OCI-LY3 (cell line): ENCODE measurements at regions not wholly inside any gene's neighbourhood (a gene's known extent, or its start where the extent isn't known, plus 50 kb on each side); places are given as distances from the start of the nearest gene placed in this dataset.

Experiments
- H2AFZ ChIP-seq: fragments of 200-600, 300-600 bp; shearing (Covaris generic); 2 replicates; pipeline ENCODE4 v1.6.0; 2014; ENCODE audit warnings: antibody characterized with exemption, low read depth, low read length
- H3K27ac ChIP-seq: fragments of 200-600, 300-600 bp; sonication (generic); 2 replicates; pipeline ENCODE4 v1.5.1; 2014; ENCODE audit warnings: mild to moderate bottlenecking, low read length, moderate library complexity, mixed read lengths
- H3K27me3 ChIP-seq: fragments of 200-600, 300-600 bp; sonication (generic); 2 replicates; pipeline ENCODE4 v1.6.1; 2014; ENCODE audit warnings: low read depth, low read length, mixed read lengths
- H3K36me3 ChIP-seq: fragments of 200-600, 300-600 bp; sonication (generic); replicated peaks from 2 replicates; pipeline ENCODE3; 2014; ENCODE audit warnings: low read depth, low read length, mixed read lengths
- H3K4me1 ChIP-seq: fragments of 300-600, 200-600 bp; sonication (generic); 2 replicates; pipeline ENCODE4 v1.6.1; 2014; ENCODE audit warnings: low read length, mixed read lengths
- H3K4me2 ChIP-seq: fragments of 200-600, 300-600 bp; sonication (generic); 2 replicates; pipeline ENCODE4 v1.6.1; 2014; ENCODE audit warnings: low read length, mixed read lengths
- H3K4me3 ChIP-seq: fragments of 300-600, 200-600 bp; sonication (generic); 2 replicates; pipeline ENCODE4 v1.5.1; 2014; ENCODE audit warnings: antibody characterized with exemption, mild to moderate bottlenecking, low read length, moderate library complexity
- H3K79me2 ChIP-seq: fragments of 300-600, 200-600 bp; shearing (Covaris generic); 2 replicates; pipeline ENCODE4 v1.6.1; 2014; ENCODE audit warnings: mild to moderate bottlenecking, low read length, mixed read lengths
- H3K9ac ChIP-seq: fragments of 300-600, 200-600 bp; shearing (Covaris generic); 2 replicates; pipeline ENCODE4 v1.6.0; 2014; ENCODE audit warnings: mild to moderate bottlenecking, low read length, moderate library complexity
- H3K9me3 ChIP-seq: fragments of 200-600, 300-600 bp; shearing (Covaris generic); 2 replicates; pipeline ENCODE4 v1.6.1; 2014; ENCODE audit warnings: low read length, mixed read lengths; ENCODE audit not compliant: insufficient read depth
- H4K20me1 ChIP-seq: fragments of 200-600, 300-600 bp; sonication (generic); 2 replicates; pipeline ENCODE4 v1.6.1; 2016; ENCODE audit warnings: low read length, mixed read lengths; ENCODE audit not compliant: insufficient read depth
- CTCF ChIP-seq: fragments of 200-600, 300-600 bp; sonication (generic); IDR thresholded peaks from 2 replicates; pipeline ENCODE4 v1.5.1; 2014; ENCODE audit warnings: antibody characterized with exemption, low read length, low read depth
- EZH2phosphoT487 ChIP-seq: fragments of 200-600 bp; shearing (Covaris generic); IDR thresholded peaks from 2 replicates; pipeline ENCODE4 v1.6.1; 2018; ENCODE audit warnings: antibody characterized with exemption, mixed run types, low read depth

- Histone ChIP-seq H3K27ac (no peak overlapping the region), H3K9ac (no peak overlapping the region), H4K20me1 (no peaks in the 10 kb centered on the region), H3K4me2 (no peak overlapping the region), H3K4me1 (no peaks in the 10 kb centered on the region), H3K36me3 (no peaks in the 10 kb centered on the region), H3K79me2 (no peaks in the 10 kb centered on the region), H2AFZ (no peak overlapping the region), H3K4me3 (no peak overlapping the region), H3K27me3 (no peaks in the 10 kb centered on the region), H3K9me3 (no peaks in the 10 kb centered on the region)
- TF ChIP-seq EZH2phosphoT487 (no peak), CTCF (no peak)
Observed at GRCh38 chr6:19502301-19502700, 334.9 kb upstream of the ID4 start.

- H3K9me3 ChIP-seq, result no peaks in the 10 kb centered on the region
- no peaks in the 10 kb centered on the region for H3K36me3 ChIP-seq
- no peaks in the 10 kb centered on the region for H3K27me3 ChIP-seq
- TF ChIP-seq EZH2phosphoT487 (no peak), CTCF (no peak)
- no peaks in the 10 kb centered on the region for H3K4me1 ChIP-seq
- H2AFZ ChIP-seq, result no peak overlapping the region
- no peak overlapping the region for H3K9ac ChIP-seq
- H3K4me2 ChIP-seq, result no peak overlapping the region
- H3K4me3 ChIP-seq, result no peak overlapping the region
- H3K27ac ChIP-seq, result no peak overlapping the region
- H4K20me1 ChIP-seq, result no peaks in the 10 kb centered on the region
- H3K79me2 ChIP-seq, result no peaks in the 10 kb centered on the region
Observed at GRCh38 chr6:19515939-19516338, 321.2 kb upstream of the ID4 start.

- no peak overlapping the region for H3K4me2 ChIP-seq
- H4K20me1 ChIP-seq, result no peaks in the 10 kb centered on the region
- H3K9ac ChIP-seq, result no peak overlapping the region
- H3K79me2 ChIP-seq, result no peaks in the 10 kb centered on the region
- no peak overlapping the region for H3K27ac ChIP-seq
- no peaks in the 10 kb centered on the region for H3K27me3 ChIP-seq
- H3K4me3 ChIP-seq, result no peak overlapping the region
- H2AFZ ChIP-seq, result no peak overlapping the region
- H3K36me3 ChIP-seq, result no peaks in the 10 kb centered on the region
- H3K9me3 ChIP-seq, result no peaks in the 10 kb centered on the region
- TF ChIP-seq EZH2phosphoT487 (no peak), CTCF (no peak)
- no peaks in the 10 kb centered on the region for H3K4me1 ChIP-seq
Observed at GRCh38 chr6:19519941-19520340, 317.2 kb upstream of the ID4 start.

- Histone ChIP-seq H3K9ac (no peak overlapping the region), H3K4me3 (no peak overlapping the region), H4K20me1 (no peaks in the 10 kb centered on the region), H3K4me2 (no peak overlapping the region), H3K79me2 (no peaks in the 10 kb centered on the region), H3K4me1 (no peaks in the 10 kb centered on the region), H3K9me3 (no peaks in the 10 kb centered on the region), H3K36me3 (no peaks in the 10 kb centered on the region), H3K27ac (no peak overlapping the region), H2AFZ (no peak overlapping the region), H3K27me3 (no peaks in the 10 kb centered on the region)
- TF ChIP-seq CTCF (no peak), EZH2phosphoT487 (no peak)
Observed at GRCh38 chr6:19524366-19525186, 312.6 kb upstream of the ID4 start.
